ENCODE measurements at regions not wholly inside any gene's neighbourhood (a gene's known extent, or its start where the extent isn't known, plus 50 kb on each side); places are given as distances from the start of the nearest gene placed in this dataset.

- TF ChIP-seq ZNF496 (CRISPR knock-in tag; IDR thresholded peaks at IDR 0.05; ENCODE audit: insufficient replicate concordance) (no peak), ZNF790 (CRISPR knock-in tag; IDR thresholded peaks at IDR 0.05; ENCODE audit: borderline replicate concordance) (no peak), ZNF775 (CRISPR knock-in tag; IDR thresholded peaks at IDR 0.05; ENCODE audit: borderline replicate concordance) (no peak), KDM4B (CRISPR knock-in tag; IDR thresholded peaks at IDR 0.05) (no peak), GLI4 (CRISPR knock-in tag; IDR thresholded peaks at IDR 0.05; ENCODE audit: borderline replicate concordance) (no peak), PLRG1 (conservative IDR thresholded peaks at IDR 0.05) (no peak), PRMT3 (CRISPR knock-in tag; IDR thresholded peaks at IDR 0.05; ENCODE audit: borderline replicate concordance, low read depth) (no peak), ZNF468 (CRISPR knock-in tag; IDR thresholded peaks at IDR 0.05) (no peak), TAF1 (CRISPR knock-in tag; IDR thresholded peaks at IDR 0.05) (no peak), ARID5B (CRISPR knock-in tag; IDR thresholded peaks at IDR 0.05) (peak; percentile 98), SKI (IDR thresholded peaks at IDR 0.05; ENCODE audit: partially characterized antibody) (peak; percentile 13), ZNF878 (CRISPR knock-in tag; IDR thresholded peaks at IDR 0.05) (no peak), STAG1 (CRISPR knock-in tag; IDR thresholded peaks at IDR 0.05) (no peak), ZNF543 (CRISPR knock-in tag; IDR thresholded peaks at IDR 0.05) (no peak), AHDC1 (CRISPR knock-in tag; IDR thresholded peaks at IDR 0.05; ENCODE audit: borderline replicate concordance) (peak; percentile 96; the same call in 1 of the 2 replicates), ZFP62 (CRISPR knock-in tag; IDR thresholded peaks at IDR 0.05) (no peak), TCF7L2 (IDR thresholded peaks at IDR 0.05; ENCODE audit: low read depth, low read length) (no peak), ZNF576 (CRISPR knock-in tag; IDR thresholded peaks at IDR 0.05) (no peak), ETV5 (CRISPR knock-in tag; IDR thresholded peaks at IDR 0.05; ENCODE audit: borderline replicate concordance) (peak; percentile 97), ZFY (CRISPR knock-in tag; IDR thresholded peaks at IDR 0.05) (0 out of 2 replicates have a peak, but pooled peaks have one; percentile 22)
These were observed 92.5 kb upstream of the ADGRF1 start (continued) for GRCh38 chr6:47134476-47135189.
